ENCODE measurements at regions not wholly inside any gene's neighbourhood (a gene's known extent, or its start where the extent isn't known, plus 50 kb on each side); places are given as distances from the start of the nearest gene placed in this dataset.

GRCh38 chrX:44470816-44471215, 71.8 kb downstream of the FUNDC1 start:
- DNase-seq = no peak

- DNase-seq = peak; percentile 21
Measured at GRCh38 chrX:44462850-44463249, 79.8 kb downstream of the FUNDC1 start.

GRCh38 chrX:44459501-44459900, 83.2 kb downstream of the FUNDC1 start:
- DNase-seq = peak; percentile 83

- no peak for DNase-seq
Measured at GRCh38 chrX:44456685-44457084, 86.0 kb downstream of the FUNDC1 start.

GRCh38 chrX:44451056-44451455, 91.6 kb downstream of the FUNDC1 start:
- DNase-seq = peak; percentile 80

- DNase-seq = no peak
Measured at GRCh38 chrX:44447214-44447613, 95.4 kb downstream of the FUNDC1 start.

- DNase-seq = no peak
Measured at GRCh38 chrX:44440006-44440405, 96.5 kb upstream of the EFHC2 start.

- DNase-seq = no peak
Measured at GRCh38 chrX:44439242-44439794, 95.8 kb upstream of the EFHC2 start.

- no peak for DNase-seq
Measured at GRCh38 chrX:44435047-44435446, 91.6 kb upstream of the EFHC2 start.

GRCh38 chrX:44433556-44433955, 90.1 kb upstream of the EFHC2 start:
- peak; percentile 8 for DNase-seq

- DNase-seq = no peak
Measured at GRCh38 chrX:44432641-44433040, 89.2 kb upstream of the EFHC2 start.

GRCh38 chrX:44431194-44431593, 87.7 kb upstream of the EFHC2 start:
- no peak for DNase-seq

GRCh38 chrX:44428989-44429627, 85.6 kb upstream of the EFHC2 start:
- no peak for DNase-seq

- no peak for DNase-seq
Measured at GRCh38 chrX:44422631-44423030, 79.2 kb upstream of the EFHC2 start.

GRCh38 chrX:44415639-44416386, 72.3 kb upstream of the EFHC2 start:
- DNase-seq = peak; percentile 4

- DNase-seq = no peak
Measured at GRCh38 chrX:44401151-44401550, 57.7 kb upstream of the EFHC2 start.

- no peak for DNase-seq
Measured at GRCh38 chrX:44400588-44400987, 57.1 kb upstream of the EFHC2 start.

- DNase-seq = no peak
Measured at GRCh38 chrX:44400161-44400560, 56.7 kb upstream of the EFHC2 start.

All from NCI-H2171 treated with DMSO at 0.1 percent for 48 hours (cell line).